Osteocyte (in vitro differentiated cells): ENCODE measurements at regions not wholly inside any gene's neighbourhood (a gene's known extent, or its start where the extent isn't known, plus 50 kb on each side); places are given as distances from the start of the nearest gene placed in this dataset.
A peak's percentile ranks its signal among the peaks of the same experiment; 100 is the strongest.

Experiments used
- DNase-seq: peaks from one replicate; pipeline ENCODE4 v3.0.0; 2021; ENCODE audit warnings: mixed read lengths; ENCODE audit not compliant: unreplicated experiment; ENCODE audit errors: extremely low spot score
- H3K27ac Mint-ChIP-seq: one replicate; pipeline ENCODE4 v1.8.0; 2021; ENCODE audit warnings: mild to moderate bottlenecking, mixed read lengths; ENCODE audit not compliant: unreplicated experiment
- H3K27me3 Mint-ChIP-seq: one replicate; pipeline ENCODE4 v1.8.0; 2021; ENCODE audit warnings: mixed read lengths; ENCODE audit not compliant: unreplicated experiment
- H3K36me3 Mint-ChIP-seq: one replicate; pipeline ENCODE4 v1.8.0; 2021; ENCODE audit warnings: mixed read lengths; ENCODE audit not compliant: unreplicated experiment
- H3K4me1 Mint-ChIP-seq: one replicate; pipeline ENCODE4 v1.8.0; 2021; ENCODE audit warnings: mixed read lengths; ENCODE audit not compliant: unreplicated experiment
- H3K4me3 Mint-ChIP-seq: one replicate; pipeline ENCODE4 v1.8.0; 2021; ENCODE audit warnings: mild to moderate bottlenecking, moderate library complexity, mixed read lengths; ENCODE audit not compliant: unreplicated experiment
- H3K9me3 Mint-ChIP-seq: one replicate; pipeline ENCODE4 v1.8.0; 2021; ENCODE audit warnings: mixed read lengths; ENCODE audit not compliant: unreplicated experiment
- TF ChIP-seq, protein P1 (sequence below): fragments of 200-600 bp; sonication (generic); IDR thresholded peaks from 2 replicates; pipeline ENCODE4 v1.5.0; 2021; ENCODE audit warnings: antibody characterized with exemption, mild to moderate bottlenecking, moderate library complexity

DNA sequence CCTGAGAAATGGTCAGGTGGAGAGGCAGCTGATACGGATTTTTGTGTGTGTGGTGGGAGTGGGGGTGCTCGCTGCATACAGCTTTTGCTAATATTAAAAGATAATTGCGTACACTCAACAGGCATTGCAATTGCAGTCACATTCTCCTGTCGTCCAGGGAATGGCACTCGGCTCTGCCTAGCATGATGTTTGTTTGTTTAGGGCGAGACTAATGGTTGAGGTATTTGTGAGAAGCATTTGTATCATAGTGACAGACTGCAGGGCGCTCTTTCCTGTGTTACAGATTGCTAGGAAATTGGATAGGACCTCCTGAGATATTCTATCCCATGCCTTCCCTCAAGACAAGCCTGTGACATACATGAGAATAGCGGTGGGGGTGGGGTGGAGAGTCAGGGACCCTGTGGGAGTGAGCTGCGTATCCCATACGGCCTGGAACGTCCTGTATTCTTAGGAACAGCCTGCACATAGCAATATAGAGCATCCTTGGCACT, 207.4 kb downstream of the SOX4 start:
- H3K4me3 Mint-ChIP-seq, result no peak overlapping the region
- no peaks in the 10 kb centered on the region for H3K9me3 Mint-ChIP-seq
- H3K36me3 Mint-ChIP-seq, result no peaks in the 10 kb centered on the region
- H3K27ac Mint-ChIP-seq, result peak overlapping the region; percentile 35
- TF ChIP-seq, protein P1, sequence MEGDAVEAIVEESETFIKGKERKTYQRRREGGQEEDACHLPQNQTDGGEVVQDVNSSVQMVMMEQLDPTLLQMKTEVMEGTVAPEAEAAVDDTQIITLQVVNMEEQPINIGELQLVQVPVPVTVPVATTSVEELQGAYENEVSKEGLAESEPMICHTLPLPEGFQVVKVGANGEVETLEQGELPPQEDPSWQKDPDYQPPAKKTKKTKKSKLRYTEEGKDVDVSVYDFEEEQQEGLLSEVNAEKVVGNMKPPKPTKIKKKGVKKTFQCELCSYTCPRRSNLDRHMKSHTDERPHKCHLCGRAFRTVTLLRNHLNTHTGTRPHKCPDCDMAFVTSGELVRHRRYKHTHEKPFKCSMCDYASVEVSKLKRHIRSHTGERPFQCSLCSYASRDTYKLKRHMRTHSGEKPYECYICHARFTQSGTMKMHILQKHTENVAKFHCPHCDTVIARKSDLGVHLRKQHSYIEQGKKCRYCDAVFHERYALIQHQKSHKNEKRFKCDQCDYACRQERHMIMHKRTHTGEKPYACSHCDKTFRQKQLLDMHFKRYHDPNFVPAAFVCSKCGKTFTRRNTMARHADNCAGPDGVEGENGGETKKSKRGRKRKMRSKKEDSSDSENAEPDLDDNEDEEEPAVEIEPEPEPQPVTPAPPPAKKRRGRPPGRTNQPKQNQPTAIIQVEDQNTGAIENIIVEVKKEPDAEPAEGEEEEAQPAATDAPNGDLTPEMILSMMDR, result no peak
- peaks cover 13% of the 10 kb centered on the region for H3K4me1 Mint-ChIP-seq
- H3K27me3 Mint-ChIP-seq, result no peaks in the 10 kb centered on the region
- no peak for DNase-seq

DNA sequence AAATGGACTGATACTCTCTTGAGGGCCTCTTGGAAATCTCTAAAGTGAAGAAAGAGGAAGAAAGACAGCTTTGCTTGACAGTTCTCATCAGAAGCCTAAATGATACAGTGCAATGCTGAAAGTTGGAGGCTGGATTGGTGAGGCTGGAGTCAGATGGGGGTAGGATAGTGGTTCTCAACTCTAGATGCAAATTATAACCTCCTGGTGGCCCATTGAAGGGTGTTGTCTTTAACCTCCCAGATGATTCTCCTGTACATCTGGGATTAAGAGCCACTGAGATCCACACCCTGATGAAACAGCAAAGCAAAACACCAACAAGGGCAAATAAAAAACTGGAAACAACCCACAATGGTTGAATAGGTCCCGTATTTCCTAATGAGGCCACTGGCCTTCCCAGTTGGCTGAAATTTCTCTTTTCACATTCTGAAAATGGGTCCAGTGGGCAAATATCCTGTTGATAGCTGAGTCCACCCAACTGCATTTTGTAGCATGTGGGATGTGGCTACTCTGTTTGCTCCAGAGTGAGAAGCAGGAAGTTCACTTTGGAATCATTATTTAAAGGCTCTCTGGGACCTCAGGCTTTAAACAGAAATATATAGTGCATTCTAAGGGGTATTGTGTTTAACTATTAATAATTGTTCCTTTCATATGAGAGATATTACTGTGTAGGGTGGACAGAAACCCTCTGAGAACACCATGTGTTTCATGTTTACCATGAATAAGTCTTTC, 208.1 kb downstream of the SOX4 start:
- Mint-ChIP-seq H3K36me3 (no peaks in the 10 kb centered on the region), H3K9me3 (no peaks in the 10 kb centered on the region), H3K27me3 (no peaks in the 10 kb centered on the region), H3K4me3 (no peak overlapping the region), H3K27ac (peak overlapping the region; percentile 35), H3K4me1 (peaks cover 13% of the 10 kb centered on the region)
- no peak for DNase-seq
- TF ChIP-seq, protein P1, result no peak

DNA sequence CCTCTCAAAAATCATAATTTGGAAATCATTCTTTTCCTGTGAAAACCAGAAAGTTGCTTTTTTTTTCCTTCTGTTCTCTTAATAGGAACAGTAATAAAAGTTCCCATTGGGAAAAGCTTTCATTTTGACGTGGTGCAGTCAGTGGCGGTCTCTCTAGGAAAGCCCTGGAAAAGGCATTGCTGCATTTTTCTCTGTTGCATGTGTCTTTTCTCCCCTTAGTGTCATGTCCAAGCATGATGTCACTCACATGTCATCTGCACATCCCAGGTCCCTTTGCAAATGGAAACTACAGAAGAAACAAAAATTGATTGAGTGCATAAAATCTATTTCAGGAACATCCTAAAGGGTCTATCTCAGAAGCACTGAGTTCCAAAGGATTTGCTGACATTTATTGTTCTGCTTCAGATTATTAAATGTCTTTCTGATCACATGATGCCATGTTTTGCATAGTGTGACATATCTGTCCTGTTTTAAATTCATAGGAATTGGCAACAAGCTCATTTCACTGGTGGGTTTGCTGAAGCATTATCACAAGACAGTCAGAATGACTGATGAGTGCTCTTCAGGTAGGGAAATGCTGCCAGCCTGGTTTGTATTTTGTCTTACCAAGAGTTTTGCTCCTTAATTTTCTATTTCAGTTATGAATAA, 208.7 kb downstream of the SOX4 start:
- H3K36me3 Mint-ChIP-seq, result no peaks in the 10 kb centered on the region
- H3K27me3 Mint-ChIP-seq, result no peaks in the 10 kb centered on the region
- H3K27ac Mint-ChIP-seq, result no peak overlapping the region
- peaks cover 13% of the 10 kb centered on the region for H3K4me1 Mint-ChIP-seq
- no peak overlapping the region for H3K4me3 Mint-ChIP-seq
- no peak for DNase-seq
- TF ChIP-seq, protein P1, result no peak
- H3K9me3 Mint-ChIP-seq, result no peaks in the 10 kb centered on the region

- Mint-ChIP-seq H3K27me3 (no peaks in the 10 kb centered on the region), H3K4me1 (peaks cover 28% of the 10 kb centered on the region), H3K9me3 (no peaks in the 10 kb centered on the region), H3K36me3 (no peaks in the 10 kb centered on the region), H3K27ac (no peak overlapping the region), H3K4me3 (no peak overlapping the region)
- DNase-seq, result no peak
- TF ChIP-seq, protein P1, result no peak
These were observed 211.5 kb downstream of the SOX4 start for GRCh38 chr6:21804941-21805610.
